ENCODE measurements at regions not wholly inside any gene's neighbourhood (a gene's known extent, or its start where the extent isn't known, plus 50 kb on each side); places are given as distances from the start of the nearest gene placed in this dataset.

DNA sequence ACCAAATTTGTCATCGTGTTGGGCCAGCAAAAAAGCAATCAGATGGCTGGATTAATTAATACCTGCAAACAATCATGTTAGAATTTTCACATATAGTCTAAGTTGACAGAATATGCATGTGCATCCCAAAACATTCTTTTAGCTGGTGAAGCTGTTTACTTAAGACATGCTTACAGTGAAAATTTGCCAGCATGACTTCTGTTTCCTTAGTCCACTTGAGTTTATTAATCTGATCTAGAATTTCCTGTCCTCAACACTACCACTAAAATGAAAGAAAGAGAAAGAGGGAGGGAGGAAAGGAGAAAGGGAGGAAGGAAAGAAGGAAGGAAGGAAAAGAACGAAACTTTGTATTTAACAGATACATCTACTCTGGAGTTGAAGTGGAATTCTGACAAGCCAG lies 2109.9 kb upstream of the PIK3C3 start:
- H3K4me1 ChIP-seq (ENCODE audit: control insufficient read depth, insufficient read depth, low read length), result peaks cover 11% of the 10 kb centered on the region
- no peak for DNase-seq (ENCODE audit: low read depth)

DNA sequence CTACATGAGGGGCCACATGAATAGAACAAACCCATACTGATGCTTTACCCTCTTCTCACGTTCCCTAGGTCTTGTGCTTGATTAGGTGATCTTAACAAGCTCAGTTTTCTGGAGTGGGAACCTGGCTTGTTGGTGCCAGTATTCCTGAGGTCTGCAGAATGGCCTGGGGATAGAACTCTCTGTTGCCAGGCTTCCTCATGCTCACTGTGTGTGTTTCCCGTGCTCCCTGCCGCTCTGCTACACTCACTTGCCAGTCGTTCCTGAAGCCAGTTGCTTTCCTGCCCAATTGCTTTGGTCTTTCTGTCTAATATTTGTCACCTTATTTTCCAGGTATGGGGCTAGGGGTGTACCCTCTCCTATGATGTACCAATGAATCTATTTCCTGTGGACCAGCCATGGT lies 2111.5 kb upstream of the PIK3C3 start:
- Histone ChIP-seq H3K9ac (ENCODE audit: low read length) (no peak overlapping the region), H3K4me3 (ENCODE audit: low read length) (no peak overlapping the region), H3K9me3 (ENCODE audit: control insufficient read depth, low read length) (no peaks in the 10 kb centered on the region), H3K27me3 (replicated peaks; ENCODE audit: control insufficient read depth, insufficient read depth, low read length) (peaks cover 10% of the 10 kb centered on the region), H3K4me1 (ENCODE audit: control insufficient read depth, insufficient read depth, low read length) (peaks cover 15% of the 10 kb centered on the region), H3K36me3 (ENCODE audit: control insufficient read depth, insufficient read depth, low read length, severe bottlenecking) (no peaks in the 10 kb centered on the region)
- DNase-seq (ENCODE audit: low read depth), result no peak

More for the DNA sequence above, 2109.9 kb upstream of the PIK3C3 start:
- no peaks in the 10 kb centered on the region for H3K9me3 ChIP-seq (ENCODE audit: control insufficient read depth, low read length)
- no peak overlapping the region for H3K9ac ChIP-seq (ENCODE audit: low read length)
- no peaks in the 10 kb centered on the region for H3K36me3 ChIP-seq (ENCODE audit: control insufficient read depth, insufficient read depth, low read length, severe bottlenecking)
- H3K27me3 ChIP-seq (replicated peaks; ENCODE audit: control insufficient read depth, insufficient read depth, low read length), result peaks cover 10% of the 10 kb centered on the region
- no peak overlapping the region for H3K4me3 ChIP-seq (ENCODE audit: low read length)

DNA sequence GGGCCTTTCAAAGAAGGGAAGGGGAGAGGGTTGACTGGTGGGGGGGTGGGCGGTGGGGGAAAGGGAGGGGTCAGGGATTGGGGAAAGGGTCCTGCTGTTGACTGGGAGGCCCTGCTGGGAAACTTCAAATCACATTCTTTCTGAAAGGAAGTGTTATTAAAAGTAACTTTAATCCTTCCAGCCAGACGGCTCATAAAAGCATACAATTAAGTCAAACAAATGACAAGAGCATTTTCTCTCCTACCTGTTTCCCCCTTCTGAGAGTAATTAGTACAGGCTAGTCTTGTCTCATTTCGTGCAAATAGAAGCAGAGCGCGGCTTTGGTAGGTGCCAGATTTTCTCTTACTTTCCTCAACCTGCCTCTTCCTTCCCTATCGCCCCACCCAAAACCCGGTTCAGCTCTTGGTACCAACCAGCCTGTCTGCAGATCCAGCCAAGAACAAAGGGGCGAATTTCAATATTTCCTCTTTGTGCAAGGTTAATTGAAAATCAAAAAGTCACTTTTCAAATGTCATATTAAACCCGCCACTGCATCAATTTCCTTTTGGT lies 2112.6 kb upstream of the PIK3C3 start:
- H3K9me3 ChIP-seq (ENCODE audit: control insufficient read depth, low read length), result no peaks in the 10 kb centered on the region
- no peak for DNase-seq (ENCODE audit: low read depth)
- no peak overlapping the region for H3K9ac ChIP-seq (ENCODE audit: low read length)
- H3K4me1 ChIP-seq (ENCODE audit: control insufficient read depth, insufficient read depth, low read length), result peaks cover 15% of the 10 kb centered on the region
- H3K36me3 ChIP-seq (ENCODE audit: control insufficient read depth, insufficient read depth, low read length, severe bottlenecking), result no peaks in the 10 kb centered on the region
- H3K4me3 ChIP-seq (ENCODE audit: low read length), result no peak overlapping the region
- H3K27me3 ChIP-seq (replicated peaks; ENCODE audit: control insufficient read depth, insufficient read depth, low read length), result peaks cover 10% of the 10 kb centered on the region

DNA sequence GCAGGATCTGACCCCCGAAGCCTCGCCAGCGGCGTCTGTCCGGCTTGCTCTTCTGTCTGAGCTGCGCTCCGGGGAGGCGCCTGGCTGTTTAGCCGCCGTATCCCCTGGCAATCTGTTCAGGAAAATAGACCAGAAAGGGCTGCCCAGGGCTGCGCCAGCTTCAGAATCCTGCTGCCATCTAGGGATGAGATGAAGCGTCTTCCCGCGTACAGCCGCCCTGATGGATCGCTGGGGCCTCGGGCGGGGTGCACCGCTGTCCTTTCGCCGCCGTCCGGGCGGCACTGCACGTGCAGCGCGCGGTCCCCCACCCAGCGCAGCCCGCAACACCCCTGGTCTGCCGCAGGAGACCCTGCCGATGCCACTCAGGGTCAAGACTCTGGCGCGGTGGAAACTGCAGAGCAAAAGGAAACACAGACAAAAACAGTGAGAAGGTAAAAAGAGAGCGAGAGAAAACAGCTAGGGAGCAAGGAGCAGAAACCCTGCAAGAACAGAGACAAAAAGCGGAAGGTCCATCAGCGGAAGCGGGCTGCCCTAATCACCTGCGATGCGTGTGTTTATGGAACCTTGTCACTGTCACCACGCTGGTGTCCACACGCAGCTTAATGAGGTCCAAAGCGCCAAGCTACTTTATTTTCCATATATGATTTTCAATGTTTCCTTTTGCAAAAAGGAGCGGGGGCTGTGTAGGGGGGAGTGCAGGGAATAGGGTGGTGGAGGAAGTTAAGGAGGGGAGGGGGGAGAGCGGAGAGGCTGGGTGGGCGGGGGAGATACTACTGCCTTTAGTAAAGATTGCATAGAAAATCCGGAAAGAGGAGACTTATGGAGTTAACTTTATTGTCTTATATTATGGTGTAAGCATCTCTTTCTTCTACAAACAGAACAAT lies 2113.3 kb upstream of the PIK3C3 start:
- DNase-seq (ENCODE audit: low read depth), result peak; percentile 69
- Histone ChIP-seq H3K27me3 (replicated peaks; ENCODE audit: control insufficient read depth, insufficient read depth, low read length) (peaks cover 9% of the 10 kb centered on the region), H3K4me1 (ENCODE audit: control insufficient read depth, insufficient read depth, low read length) (peaks cover 15% of the 10 kb centered on the region), H3K9ac (ENCODE audit: low read length) (peak overlapping the region; percentile 45), H3K4me3 (ENCODE audit: low read length) (peak overlapping the region; percentile 73), H3K36me3 (ENCODE audit: control insufficient read depth, insufficient read depth, low read length, severe bottlenecking) (no peaks in the 10 kb centered on the region), H3K9me3 (ENCODE audit: control insufficient read depth, low read length) (no peaks in the 10 kb centered on the region)

DNA sequence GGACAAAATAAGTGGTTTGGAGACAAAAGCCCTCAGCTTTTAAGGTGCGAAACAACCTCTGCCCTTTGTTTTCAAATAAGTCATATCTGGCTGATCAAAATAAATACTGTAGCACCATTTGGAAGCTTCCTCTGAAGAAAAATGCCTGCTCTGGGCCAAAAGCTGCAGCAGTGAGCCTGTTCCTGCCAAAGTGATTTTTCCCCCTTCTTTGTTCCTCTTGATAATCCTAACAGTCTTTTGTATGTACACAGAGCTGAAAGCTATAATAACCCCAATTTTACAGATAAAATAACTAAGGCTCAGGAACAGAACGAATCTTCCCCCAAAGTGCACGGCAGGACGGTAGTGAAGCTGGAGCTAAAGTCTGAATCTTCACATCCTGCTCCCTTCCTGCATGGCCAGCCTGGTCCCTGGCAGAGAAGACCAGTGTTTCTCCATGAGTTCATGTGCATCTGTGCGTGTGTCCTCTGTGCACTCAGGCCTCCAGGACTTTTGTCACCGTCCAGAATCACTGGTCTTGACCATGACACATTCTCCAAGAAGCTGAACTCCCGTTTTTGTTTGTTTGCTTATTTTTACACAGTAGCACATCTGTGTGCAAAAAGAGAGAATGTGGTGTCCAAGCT lies 2114.1 kb upstream of the PIK3C3 start:
- Histone ChIP-seq H3K27me3 (replicated peaks; ENCODE audit: control insufficient read depth, insufficient read depth, low read length) (peaks cover 6% of the 10 kb centered on the region), H3K4me3 (ENCODE audit: low read length) (peak overlapping the region; percentile 73), H3K9ac (ENCODE audit: low read length) (peak overlapping the region; percentile 45), H3K9me3 (ENCODE audit: control insufficient read depth, low read length) (no peaks in the 10 kb centered on the region), H3K36me3 (ENCODE audit: control insufficient read depth, insufficient read depth, low read length, severe bottlenecking) (no peaks in the 10 kb centered on the region), H3K4me1 (ENCODE audit: control insufficient read depth, insufficient read depth, low read length) (peaks cover 15% of the 10 kb centered on the region)
- no peak for DNase-seq (ENCODE audit: low read depth)

DNA sequence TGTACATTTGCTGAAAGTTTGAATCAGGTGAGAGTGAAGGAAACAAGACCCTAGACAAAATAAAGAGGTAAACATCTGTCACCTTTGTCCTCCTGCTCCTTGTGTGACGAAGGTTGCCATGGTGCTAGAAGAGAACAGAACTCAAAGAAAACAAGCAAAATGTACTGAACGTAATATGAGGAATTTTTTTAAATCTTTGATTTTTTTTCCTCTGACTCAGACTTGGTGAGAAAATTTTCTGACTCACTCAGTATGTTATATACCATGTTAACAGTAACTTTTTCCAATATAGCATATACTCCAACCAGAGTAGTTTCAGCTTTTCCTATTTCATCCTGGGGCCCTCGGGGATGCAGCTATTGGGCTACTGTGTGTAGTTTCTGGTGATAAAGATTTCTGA lies 2114.6 kb upstream of the PIK3C3 start:
- Histone ChIP-seq H3K27me3 (replicated peaks; ENCODE audit: control insufficient read depth, insufficient read depth, low read length) (peaks cover 6% of the 10 kb centered on the region), H3K9ac (ENCODE audit: low read length) (no peak overlapping the region), H3K9me3 (ENCODE audit: control insufficient read depth, low read length) (no peaks in the 10 kb centered on the region), H3K4me1 (ENCODE audit: control insufficient read depth, insufficient read depth, low read length) (peaks cover 15% of the 10 kb centered on the region), H3K36me3 (ENCODE audit: control insufficient read depth, insufficient read depth, low read length, severe bottlenecking) (no peaks in the 10 kb centered on the region), H3K4me3 (ENCODE audit: low read length) (no peak overlapping the region)
- peak; percentile 14 for DNase-seq (ENCODE audit: low read depth)

DNA sequence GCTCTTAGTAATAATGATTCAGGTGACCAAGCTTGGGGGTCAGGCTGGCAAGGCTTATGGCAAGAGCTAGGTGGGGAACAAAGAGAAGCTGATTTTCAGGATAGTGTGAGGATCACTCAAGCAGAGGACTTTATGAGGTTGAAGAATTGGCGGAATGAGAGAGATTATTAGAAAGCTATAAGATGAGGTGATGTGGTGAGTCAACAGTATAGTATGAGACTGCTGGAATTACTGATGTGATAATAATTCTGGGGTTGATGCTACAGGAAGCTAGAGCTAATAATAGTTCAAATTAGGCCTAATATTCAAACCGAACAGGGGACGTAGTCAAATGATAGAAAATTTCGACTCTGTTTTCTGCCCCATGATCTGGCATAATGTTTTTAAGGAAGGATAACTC lies 2115.3 kb upstream of the PIK3C3 start:
- no peaks in the 10 kb centered on the region for H3K9me3 ChIP-seq (ENCODE audit: control insufficient read depth, low read length)
- no peak overlapping the region for H3K4me3 ChIP-seq (ENCODE audit: low read length)
- DNase-seq (ENCODE audit: low read depth), result no peak
- no peak overlapping the region for H3K9ac ChIP-seq (ENCODE audit: low read length)
- H3K36me3 ChIP-seq (ENCODE audit: control insufficient read depth, insufficient read depth, low read length, severe bottlenecking), result no peaks in the 10 kb centered on the region
- peaks cover 6% of the 10 kb centered on the region for H3K27me3 ChIP-seq (replicated peaks; ENCODE audit: control insufficient read depth, insufficient read depth, low read length)
- peaks cover 15% of the 10 kb centered on the region for H3K4me1 ChIP-seq (ENCODE audit: control insufficient read depth, insufficient read depth, low read length)

DNA sequence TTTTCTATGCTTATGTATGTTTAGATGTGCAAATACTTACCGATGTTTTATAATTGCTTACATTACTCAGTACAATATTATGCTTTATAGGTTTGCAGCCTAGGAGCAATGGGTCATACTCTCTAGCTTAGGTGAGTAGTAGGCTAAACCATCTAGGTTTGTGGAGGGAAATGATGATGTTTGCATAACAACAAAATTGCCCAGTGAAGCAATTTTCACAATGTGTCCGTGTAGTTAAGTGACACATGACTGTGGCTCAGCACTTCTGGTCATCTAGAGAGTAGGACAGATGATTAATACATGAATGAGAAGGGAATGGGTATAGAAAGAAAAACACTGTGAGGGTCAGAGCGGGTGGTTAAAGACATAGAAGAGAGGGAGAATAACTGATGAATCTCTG lies 2116.2 kb upstream of the PIK3C3 start:
- Histone ChIP-seq H3K4me1 (ENCODE audit: control insufficient read depth, insufficient read depth, low read length) (peaks cover 15% of the 10 kb centered on the region), H3K4me3 (ENCODE audit: low read length) (no peak overlapping the region), H3K9ac (ENCODE audit: low read length) (no peak overlapping the region), H3K36me3 (ENCODE audit: control insufficient read depth, insufficient read depth, low read length, severe bottlenecking) (no peaks in the 10 kb centered on the region), H3K9me3 (ENCODE audit: control insufficient read depth, low read length) (no peaks in the 10 kb centered on the region), H3K27me3 (replicated peaks; ENCODE audit: control insufficient read depth, insufficient read depth, low read length) (peaks cover 6% of the 10 kb centered on the region)
- DNase-seq (ENCODE audit: low read depth), result no peak

DNA sequence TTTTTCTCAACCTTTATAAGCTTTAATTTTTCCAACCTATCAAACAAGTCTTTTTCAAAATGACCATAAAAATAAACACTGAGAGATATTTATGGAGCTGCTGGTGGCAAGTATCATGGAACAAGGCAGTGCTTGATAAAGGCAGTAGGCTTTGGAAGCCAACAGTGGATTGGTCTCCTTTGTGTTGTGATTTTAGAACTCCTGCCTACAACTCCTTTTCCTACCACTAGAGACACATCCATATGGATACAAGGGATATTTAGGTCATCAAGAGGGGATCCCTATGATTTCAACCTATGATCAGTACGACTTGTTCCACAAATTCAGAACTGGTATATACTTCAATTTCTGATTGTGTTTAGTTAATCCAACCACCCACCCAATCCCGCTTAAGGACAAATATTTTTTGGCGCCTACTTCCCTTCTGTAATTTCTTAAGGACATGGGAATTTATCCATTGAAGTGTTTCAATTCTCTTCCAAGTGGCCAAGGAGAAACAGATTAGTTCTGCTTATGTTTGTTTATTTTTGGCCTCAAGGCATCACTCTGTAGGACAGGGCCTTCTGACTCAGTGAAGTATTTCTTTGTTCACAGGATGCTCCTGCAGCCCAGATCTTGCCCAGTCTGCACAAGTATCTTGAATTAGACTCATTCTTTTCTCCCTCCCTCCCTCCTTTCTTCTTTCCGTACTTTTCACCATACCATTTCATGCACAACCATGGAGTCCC lies 2119.6 kb upstream of the PIK3C3 start:
- Histone ChIP-seq H3K9me3 (ENCODE audit: control insufficient read depth, low read length) (no peaks in the 10 kb centered on the region), H3K27me3 (replicated peaks; ENCODE audit: control insufficient read depth, insufficient read depth, low read length) (no peaks in the 10 kb centered on the region), H3K4me1 (ENCODE audit: control insufficient read depth, insufficient read depth, low read length) (peaks cover 4% of the 10 kb centered on the region), H3K9ac (ENCODE audit: low read length) (no peak overlapping the region), H3K36me3 (ENCODE audit: control insufficient read depth, insufficient read depth, low read length, severe bottlenecking) (no peaks in the 10 kb centered on the region), H3K4me3 (ENCODE audit: low read length) (no peak overlapping the region)
- DNase-seq (ENCODE audit: low read depth), result peak; percentile 30

DNA sequence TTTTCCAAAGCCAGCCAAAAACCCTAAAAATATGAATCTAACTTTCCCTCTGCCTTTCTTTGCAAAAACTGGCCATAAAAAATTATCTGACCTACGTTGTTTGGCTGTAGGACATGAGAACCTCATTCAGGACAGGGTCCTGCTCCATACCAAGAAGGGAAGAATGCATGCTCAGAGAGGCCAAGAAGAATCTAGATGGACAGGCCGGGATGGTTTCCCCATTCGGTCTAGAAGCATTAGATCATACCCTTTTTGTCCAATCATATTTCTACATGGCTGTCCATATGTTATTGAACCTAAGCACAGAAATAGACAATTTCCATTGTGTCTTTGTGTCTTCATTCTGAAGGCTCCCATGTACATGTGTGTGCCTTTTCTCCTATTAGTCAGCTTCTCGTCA lies 2120.4 kb upstream of the PIK3C3 start:
- DNase-seq (ENCODE audit: low read depth), result no peak
- H3K27me3 ChIP-seq (replicated peaks; ENCODE audit: control insufficient read depth, insufficient read depth, low read length), result no peaks in the 10 kb centered on the region
- H3K36me3 ChIP-seq (ENCODE audit: control insufficient read depth, insufficient read depth, low read length, severe bottlenecking), result no peaks in the 10 kb centered on the region
- no peak overlapping the region for H3K9ac ChIP-seq (ENCODE audit: low read length)
- H3K4me3 ChIP-seq (ENCODE audit: low read length), result no peak overlapping the region
- H3K9me3 ChIP-seq (ENCODE audit: control insufficient read depth, low read length), result no peaks in the 10 kb centered on the region
- H3K4me1 ChIP-seq (ENCODE audit: control insufficient read depth, insufficient read depth, low read length), result no peaks in the 10 kb centered on the region
